Liver (tissue), 3 donors: ENCODE measurements at regions not wholly inside any gene's neighbourhood (a gene's known extent, or its start where the extent isn't known, plus 50 kb on each side); places are given as distances from the start of the nearest gene placed in this dataset.

Source experiments
- CTCF ChIP-seq: fragments of 150-350 bp; IDR thresholded peaks from 2 replicates; pipeline ENCODE4 v1.5.1; 2017; ENCODE audit warnings: improper control_type of control experiment, low read depth, low read length; ENCODE audit not compliant: missing input control
- EGR1 ChIP-seq, 2 donors: IDR thresholded peaks; 2 replicates each; pipeline ENCODE4 v1.6.1; 2016 to 2018; ENCODE audit warnings: antibody characterized with exemption in 2 of 2, low read depth in 2 of 2
- GABPA ChIP-seq, 2 donors: IDR thresholded peaks in 1 of 2; conservative IDR thresholded peaks in 1 of 2; 2 replicates each; pipeline ENCODE4 v1.6.1; 2016; ENCODE audit warnings: antibody characterized with exemption in 2 of 2, mild to moderate bottlenecking in 1 of 2, moderate library complexity in 1 of 2
- donor health status: healthy.
- donor health status: healthy.

- no peak for TF ChIP-seq CTCF
- TF ChIP-seq GABPA (IDR thresholded peaks at IDR 0.05 in 1 of 2, conservative IDR thresholded peaks at IDR 0.05 in 1 of 2): no peak
- TF ChIP-seq EGR1 (IDR thresholded peaks at IDR 0.05; ENCODE audit: low read depth in 2 of 2): no peak
Measured at GRCh38 chr1:194802572-194802971, 1616.2 kb upstream of the B3GALT2 start.
